Panc1 (cell line): ENCODE measurements at regions not wholly inside any gene's neighbourhood (a gene's known extent, or its start where the extent isn't known, plus 50 kb on each side); places are given as distances from the start of the nearest gene placed in this dataset.

Experiments
- ATAC-seq: fragments of 200-7000 bp; cut with Tn5 transposase; 2 replicates; pipeline ENCODE4 v1.9.1; 2020; ENCODE audit warnings: mild to moderate bottlenecking, moderate library complexity
- BruUV-seq: library from RNA; stranded (reverse); fragments of 400-500 nt; replicated peaks from 2 replicates; lab custom pipeline; 2021; lab: Mats Ljungman, UMichigan
- CTCF ChIA-PET: fragments of 300-600 bp; sonication (Branson Sonifier 250); formaldehyde crosslinking; loops from one replicate; lab custom pipeline; 2022; ENCODE audit warnings: antibody characterized with exemption; lab: Charles Lee
- POLR2A ChIA-PET: fragments of 300-600 bp; sonication (Branson Sonifier 250); formaldehyde crosslinking; loops from one replicate; lab custom pipeline; 2022; ENCODE audit warnings: antibody characterized with exemption; lab: Charles Lee
- DNase-seq: peaks from one replicate; pipeline ENCODE4 v3.0.0-alpha.2; 2010; ENCODE audit warnings: low read depth, low spot score
- H3K27ac ChIP-seq: 2 replicates; pipeline ENCODE4 v1.5.1; 2011; ENCODE audit warnings: mild to moderate bottlenecking, low read length, inconsistent platforms
- H3K27me3 ChIP-seq: fragments of 200-500 bp; sonication (Bioruptor generic); 2 replicates; pipeline ENCODE4 v1.6.0; 2014; ENCODE audit warnings: low read length, inconsistent platforms; ENCODE audit not compliant: control insufficient read depth, insufficient read depth
- H3K36me3 ChIP-seq: fragments of 200-500 bp; sonication (Bioruptor generic); 2 replicates; pipeline ENCODE4 v1.5.1; 2014; ENCODE audit warnings: inconsistent platforms, mild to moderate bottlenecking, low read length, moderate library complexity; ENCODE audit not compliant: control insufficient read depth, insufficient read depth
- H3K4me1 ChIP-seq: 2 replicates; pipeline ENCODE4 v1.5.1; 2011; ENCODE audit warnings: inconsistent platforms, mild to moderate bottlenecking, low read length, moderate library complexity; ENCODE audit not compliant: control insufficient read depth, insufficient read depth
- H3K4me3 ChIP-seq, 2 experiments: 2 replicates each; pipeline ENCODE4 v1.5.1; 2011 to 2012; ENCODE audit warnings: low read depth in 2 of 2, low read length in 2 of 2, mild to moderate bottlenecking in 2 of 2, inconsistent platforms in 1 of 2, moderate library complexity in 1 of 2
- H3K9me3 ChIP-seq: fragments of 200-500 bp; sonication (Bioruptor generic); 2 replicates; pipeline ENCODE4 v1.5.1; 2014; ENCODE audit warnings: low read depth, mild to moderate bottlenecking, inconsistent platforms, low read length, moderate library complexity; ENCODE audit not compliant: control insufficient read depth, insufficient read depth
- POLR2AphosphoS5 ChIP-seq: IDR thresholded peaks from 2 replicates; pipeline ENCODE4 v1.6.1; 2012; ENCODE audit warnings: mild to moderate bottlenecking, low read depth, low read length, moderate library complexity
- REST ChIP-seq, 2 experiments: IDR thresholded peaks; 2 replicates each; pipeline ENCODE4 v1.6.1; 2011 to 2012; ENCODE audit warnings: low read depth in 2 of 2, control low read depth in 1 of 2, low read length in 1 of 2, mild to moderate bottlenecking in 1 of 2, moderate library complexity in 1 of 2; ENCODE audit not compliant: insufficient read depth in 1 of 2
- SIN3A ChIP-seq: IDR thresholded peaks from 2 replicates; pipeline ENCODE4 v1.6.1; 2012; ENCODE audit warnings: low read depth, mild to moderate bottlenecking, low read length, moderate library complexity, borderline replicate concordance; ENCODE audit not compliant: insufficient read depth
- TCF7L2 ChIP-seq: IDR thresholded peaks from 2 replicates; pipeline ENCODE4 v1.6.1; 2011; ENCODE audit warnings: mild to moderate bottlenecking, low read depth, low read length, inconsistent platforms
- in situ Hi-C: cut with HindIII; loops from 2 replicates; pipeline ENCODE4 v1.10.0; 2016; ENCODE audit warnings: low sequenced_read_pairs, low pct_unique_long_range_greater_than_20kb
- intact Hi-C: fragments of 100-400 bp; cut with micrococcal nuclease; formaldehyde crosslinking; loops from one replicate; pipeline ENCODE4 v1.10.0; 2022; ENCODE audit not compliant: unreplicated experiment
- TF ChIP-seq, protein P1 (sequence below): fragments of 450-650 bp; IDR thresholded peaks from 2 replicates; pipeline ENCODE4 v1.5.1; 2017; ENCODE audit warnings: mild to moderate bottlenecking

- ChIA-PET POLR2A (no interaction called here), CTCF (no interaction called here)
- no peak for ATAC-seq
- no peaks in the 10 kb centered on the region for H3K4me1 ChIP-seq
- H3K27me3 ChIP-seq: no peaks in the 10 kb centered on the region
- peak; percentile 8 for DNase-seq
- no TSS peak for BruUV-seq
- no peaks in the 10 kb centered on the region for H3K9me3 ChIP-seq
- H3K27ac ChIP-seq: no peak overlapping the region
- no peak for TF ChIP-seq REST (IDR thresholded peaks at IDR 0.05; ENCODE audit: insufficient read depth in 1 of 2, low read depth in 2 of 2, low read length in 1 of 2)
- in situ Hi-C loops: no loop called here
- no peak overlapping the region for H3K4me3 ChIP-seq
- H3K36me3 ChIP-seq: no peaks in the 10 kb centered on the region
- intact Hi-C loops: no loop called here
Observed at GRCh38 chr5:158382473-158382872, 523.5 kb upstream of the CLINT1 start.

DNA sequence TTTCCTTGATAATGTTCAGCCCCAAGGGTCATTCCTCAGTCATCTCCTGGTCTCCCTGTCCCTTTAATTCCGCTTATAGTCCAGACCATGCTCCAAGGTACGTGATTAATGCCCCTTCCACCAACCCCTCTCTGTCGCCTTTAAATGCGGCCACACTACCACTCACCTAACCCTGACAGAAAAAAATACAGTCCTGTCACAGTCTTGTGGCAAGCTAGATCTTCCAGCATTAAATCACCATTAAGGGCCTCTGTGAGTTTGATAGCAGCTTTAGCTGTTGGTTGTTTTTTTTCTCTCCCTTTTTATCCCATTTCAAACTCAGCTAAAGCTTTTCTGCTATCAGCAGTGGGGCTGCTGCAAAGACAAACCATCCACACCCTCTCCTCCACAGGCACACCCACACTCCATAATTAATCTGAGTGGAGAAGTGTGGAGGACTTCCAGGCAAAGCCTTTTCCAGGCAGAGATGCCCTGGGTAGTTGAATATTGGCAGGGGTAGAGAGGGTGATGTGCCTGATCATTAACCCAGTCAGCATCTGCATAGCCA, 522.7 kb upstream of the CLINT1 start:
- ChIA-PET CTCF (no interaction called here), POLR2A (no interaction called here)
- intact Hi-C loops: no loop called here

More for the DNA sequence above, 522.7 kb upstream of the CLINT1 start:
- Histone ChIP-seq H3K36me3 (no peaks in the 10 kb centered on the region), H3K27ac (no peak overlapping the region), H3K4me1 (no peaks in the 10 kb centered on the region), H3K27me3 (no peaks in the 10 kb centered on the region), H3K9me3 (no peaks in the 10 kb centered on the region), H3K4me3 (no peak overlapping the region)
- BruUV-seq: no TSS peak
- in situ Hi-C loops: no loop called here
- ATAC-seq (no peak), DNase-seq (no peak)
- TF ChIP-seq POLR2AphosphoS5: no peak
- TF ChIP-seq, protein P1, sequence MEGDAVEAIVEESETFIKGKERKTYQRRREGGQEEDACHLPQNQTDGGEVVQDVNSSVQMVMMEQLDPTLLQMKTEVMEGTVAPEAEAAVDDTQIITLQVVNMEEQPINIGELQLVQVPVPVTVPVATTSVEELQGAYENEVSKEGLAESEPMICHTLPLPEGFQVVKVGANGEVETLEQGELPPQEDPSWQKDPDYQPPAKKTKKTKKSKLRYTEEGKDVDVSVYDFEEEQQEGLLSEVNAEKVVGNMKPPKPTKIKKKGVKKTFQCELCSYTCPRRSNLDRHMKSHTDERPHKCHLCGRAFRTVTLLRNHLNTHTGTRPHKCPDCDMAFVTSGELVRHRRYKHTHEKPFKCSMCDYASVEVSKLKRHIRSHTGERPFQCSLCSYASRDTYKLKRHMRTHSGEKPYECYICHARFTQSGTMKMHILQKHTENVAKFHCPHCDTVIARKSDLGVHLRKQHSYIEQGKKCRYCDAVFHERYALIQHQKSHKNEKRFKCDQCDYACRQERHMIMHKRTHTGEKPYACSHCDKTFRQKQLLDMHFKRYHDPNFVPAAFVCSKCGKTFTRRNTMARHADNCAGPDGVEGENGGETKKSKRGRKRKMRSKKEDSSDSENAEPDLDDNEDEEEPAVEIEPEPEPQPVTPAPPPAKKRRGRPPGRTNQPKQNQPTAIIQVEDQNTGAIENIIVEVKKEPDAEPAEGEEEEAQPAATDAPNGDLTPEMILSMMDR: no peak
- no peak for TF ChIP-seq TCF7L2
- no peak for TF ChIP-seq REST (IDR thresholded peaks at IDR 0.05; ENCODE audit: insufficient read depth in 1 of 2, low read depth in 2 of 2, low read length in 1 of 2)
- TF ChIP-seq SIN3A: no peak
